ENCODE measurements at regions not wholly inside any gene's neighbourhood (a gene's known extent, or its start where the extent isn't known, plus 50 kb on each side); places are given as distances from the start of the nearest gene placed in this dataset.
"Not testable (repeated sequence)": the region's sequence is repeated elsewhere in the genome, so short reads cannot be mapped to it uniquely, and the experiment has no call there.

DNA sequence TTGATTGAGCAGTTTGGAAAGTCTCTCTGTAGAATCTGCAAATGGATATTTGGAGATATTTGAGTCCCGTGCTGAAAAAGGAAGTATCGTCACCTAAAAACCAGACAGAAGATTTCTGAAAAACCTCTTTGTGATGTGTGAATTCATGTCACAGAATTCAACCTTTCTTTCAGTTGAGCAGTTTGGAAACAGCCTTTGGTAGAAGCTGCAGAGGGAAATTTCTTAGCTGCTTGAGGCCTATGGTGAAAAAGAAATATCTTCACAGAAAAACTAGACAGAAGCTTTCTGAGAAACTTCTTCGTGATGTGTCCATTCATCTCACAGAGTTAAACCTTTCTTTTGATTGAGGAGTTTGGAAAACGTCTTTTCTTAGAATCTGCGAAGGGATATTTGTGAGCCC lies 3022.7 kb downstream of the TUBA3C start:
- not testable (repeated sequence) for TF ChIP-seq CTCF (conservative IDR thresholded peaks at IDR 0.05; ENCODE audit: low read depth, low read length); EZH2 (IDR thresholded peaks at IDR 0.05; ENCODE audit: low read length, unreplicated experiment)
